Motor neuron (in vitro differentiated cells): ENCODE measurements at regions not wholly inside any gene's neighbourhood (a gene's known extent, or its start where the extent isn't known, plus 50 kb on each side); places are given as distances from the start of the nearest gene placed in this dataset.

Source experiments
- ATAC-seq, 8 experiments: fragments of 200-7000 bp; cut with Tn5 transposase; replicated peaks in 6 of 8; 2 replicates each; pipeline ENCODE4 v1.8.0; 2021; ENCODE audit warnings: mild to moderate bottlenecking in 8 of 8, moderate library complexity in 8 of 8
- H3K27ac ChIP-seq, 2 donors: fragments of 250-450 bp; sonication (Bioruptor Pico); 2 replicates each; pipeline ENCODE4 v1.9.0; 2021; ENCODE audit warnings: antibody characterized with exemption in 2 of 2, mild to moderate bottlenecking in 2 of 2, moderate library complexity in 1 of 2
- H3K4me1 ChIP-seq, 2 donors: fragments of 250-450 bp; sonication (Bioruptor Pico); replicated peaks in 1 of 2; 2 replicates each; pipeline ENCODE4 v1.6.1; 2021; ENCODE audit warnings: antibody characterized with exemption in 2 of 2, mild to moderate bottlenecking in 2 of 2, moderate library complexity in 1 of 2
- H3K4me3 ChIP-seq, 5 donors: fragments of 250-450 bp; sonication (Bioruptor Pico); 2 replicates each; pipeline ENCODE4 v1.9.0; 2021; ENCODE audit warnings: antibody characterized with exemption in 5 of 5, mild to moderate bottlenecking in 5 of 5, moderate library complexity in 4 of 5
- WGBS, 10 experiments: fragments of 450-650 bp; shearing (Covaris generic); methylation state at CpG; one replicate each; pipeline ENCODE4 v1.0.0; 2022; 5-methylcytosine and 5-hydroxymethylcytosine counted together
- in situ Hi-C, 9 experiments: fragments of 400-800 bp; cut with MboI; loops; one replicate each; pipeline ENCODE4 v1.15.0; 2021; ENCODE audit warnings: low sequenced_read_pairs in 9 of 9, low pct_unique_long_range_greater_than_20kb in 2 of 9; ENCODE audit not compliant: unreplicated experiment in 9 of 9

GRCh38 chr4:164482758-164483157 lies 271.2 kb upstream of the SMIM31 start:
- peaks cover 0 to 5% of the 10 kb centered on the region in 2 donors for H3K4me1 ChIP-seq
- in situ Hi-C loops, result no loop called here
- no peak overlapping the region for H3K4me3 ChIP-seq
- ATAC-seq, result peak in 1 of 8 experiments; percentile 42
- no peak overlapping the region for H3K27ac ChIP-seq

GRCh38 chr4:164483711-164484110 lies 270.2 kb upstream of the SMIM31 start:
- WGBS, 10 experiments, result 14 to 99% (median 68%) methylated on average over 2 to 5 of the region's 5 CpGs
- Histone ChIP-seq H3K27ac (no peak overlapping the region), H3K4me1 (peaks cover 0 to 5% of the 10 kb centered on the region in 2 donors), H3K4me3 (no peak overlapping the region)
- ATAC-seq, result no peak
- in situ Hi-C loops, result no loop called here

- Histone ChIP-seq H3K27ac (no peak overlapping the region), H3K4me1 (peaks cover 0 to 5% of the 10 kb centered on the region in 2 donors), H3K4me3 (no peak overlapping the region)
- in situ Hi-C loops, result no loop called here
- 17 to 100% (median 91%) methylated on average over 1 of the region's 1 CpG for WGBS, 10 experiments
- ATAC-seq, result peak in 1 of 8 experiments; percentile 36
Measured at GRCh38 chr4:164484551-164484950, 269.4 kb upstream of the SMIM31 start.

GRCh38 chr4:164485136-164485535 lies 268.8 kb upstream of the SMIM31 start:
- Histone ChIP-seq H3K27ac (no peak overlapping the region), H3K4me3 (no peak overlapping the region), H3K4me1 (peaks cover 0 to 5% of the 10 kb centered on the region in 2 donors)
- in situ Hi-C loops, result no loop called here
- 0 to 100% (median 62%) methylated on average over 1 of the region's 1 CpG; no CpG with 5 or more reads in 2 of the 10 experiments for WGBS, 10 experiments
- peak in 3 of 8 experiments; percentile 31 to 83 (median 48) for ATAC-seq

GRCh38 chr4:164488114-164488513 lies 265.8 kb upstream of the SMIM31 start:
- Histone ChIP-seq H3K4me3 (no peak overlapping the region), H3K4me1 (no peaks in the 10 kb centered on the region), H3K27ac (no peak overlapping the region)
- WGBS, 10 experiments, result 0 to 79% (median 45%) methylated on average over 1 to 3 of the region's 3 CpGs; no CpG with 5 or more reads in 2 of the 10 experiments
- no peak for ATAC-seq
- in situ Hi-C loops, result no loop called here

- ATAC-seq, result peak in 2 of 8 experiments; percentile 22 to 29
- H3K27ac ChIP-seq, result no peak overlapping the region
- no peak overlapping the region for H3K4me3 ChIP-seq
- no peaks in the 10 kb centered on the region for H3K4me1 ChIP-seq
- in situ Hi-C loops, result no loop called here
Measured at GRCh38 chr4:164501074-164501473, 252.9 kb upstream of the SMIM31 start.

GRCh38 chr4:164503874-164504273 lies 250.1 kb upstream of the SMIM31 start:
- Histone ChIP-seq H3K27ac (no peak overlapping the region), H3K4me1 (peaks cover 10 to 16% of the 10 kb centered on the region in 2 donors), H3K4me3 (no peak overlapping the region)
- in situ Hi-C loops, result no loop called here
- ATAC-seq, result no peak
- 0 to 100% (median 75%) methylated on average over 1 to 3 of the region's 3 CpGs for WGBS, 10 experiments

GRCh38 chr4:164508097-164508496 lies 245.8 kb upstream of the SMIM31 start:
- H3K4me3 ChIP-seq, result no peak overlapping the region
- no peak overlapping the region for H3K27ac ChIP-seq
- 19 to 83% (median 45%) methylated on average over 1 to 3 of the region's 3 CpGs; no CpG with 5 or more reads in 1 of the 10 experiments for WGBS, 10 experiments
- ATAC-seq, result peak in 5 of 8 experiments; percentile 21 to 64 (median 43)
- H3K4me1 ChIP-seq, result peaks cover 10 to 16% of the 10 kb centered on the region in 2 donors
- in situ Hi-C loops, result no loop called here

GRCh38 chr4:164508771-164509170 lies 245.2 kb upstream of the SMIM31 start:
- Histone ChIP-seq H3K4me3 (no peak overlapping the region), H3K4me1 (peaks cover 10 to 16% of the 10 kb centered on the region in 2 donors), H3K27ac (no peak overlapping the region)
- in situ Hi-C loops, result no loop called here
- no peak for ATAC-seq
- WGBS, 10 experiments, result 0 to 100% (median 80%) methylated on average over 1 of the region's 1 CpG; no CpG with 5 or more reads in 3 of the 10 experiments

GRCh38 chr4:164509951-164510350 lies 244.0 kb upstream of the SMIM31 start:
- Histone ChIP-seq H3K4me3 (no peak overlapping the region), H3K27ac (no peak overlapping the region), H3K4me1 (peaks cover 10 to 16% of the 10 kb centered on the region in 2 donors)
- WGBS, 10 experiments, result 9 to 100% (median 63%) methylated on average over 1 to 3 of the region's 3 CpGs
- in situ Hi-C loops, result no loop called here
- peak in 2 of 8 experiments; percentile 25 to 34 for ATAC-seq

- no peak overlapping the region for H3K4me3 ChIP-seq
- no peak overlapping the region for H3K27ac ChIP-seq
- peaks cover 6 to 12% of the 10 kb centered on the region in 2 donors for H3K4me1 ChIP-seq
- WGBS, 10 experiments, result 0 to 95% (median 73%) methylated on average over 1 to 2 of the region's 2 CpGs; no CpG with 5 or more reads in 2 of the 10 experiments
- in situ Hi-C loops, result no loop called here
- no peak for ATAC-seq
Measured at GRCh38 chr4:164512124-164512523, 241.8 kb upstream of the SMIM31 start.

- Histone ChIP-seq H3K27ac (no peak overlapping the region), H3K4me1 (no peaks in the 10 kb centered on the region), H3K4me3 (no peak overlapping the region)
- in situ Hi-C loops, result no loop called here
- no peak for ATAC-seq
Measured at GRCh38 chr4:164514765-164515164, 239.2 kb upstream of the SMIM31 start.

GRCh38 chr4:164524789-164525188 lies 229.1 kb upstream of the SMIM31 start:
- peak in 3 of 8 experiments; percentile 18 to 60 (median 57) for ATAC-seq
- Histone ChIP-seq H3K4me1 (peaks cover 16 to 23% of the 10 kb centered on the region in 2 donors), H3K4me3 (no peak overlapping the region), H3K27ac (no peak overlapping the region)
- WGBS, 10 experiments, result 13 to 100% (median 32%) methylated on average over 1 to 4 of the region's 4 CpGs
- in situ Hi-C loops, result no loop called here

GRCh38 chr4:164526933-164527583 lies 226.9 kb upstream of the SMIM31 start:
- peaks cover 16 to 23% of the 10 kb centered on the region in 2 donors for H3K4me1 ChIP-seq

More at GRCh38 chr4:164526933-164527583, 226.9 kb upstream of the SMIM31 start:
- WGBS, 10 experiments, result 0 to 55% (median 23%) methylated on average over 2 to 4 of the region's 4 CpGs; no CpG with 5 or more reads in 1 of the 10 experiments
- in situ Hi-C loops, result no loop called here
- ATAC-seq, result peak in 5 of 8 experiments; percentile 46 to 69 (median 57)
- Histone ChIP-seq H3K4me3 (no peak overlapping the region), H3K27ac (no peak overlapping the region)
